GM23338 (cell line): ENCODE measurements at regions not wholly inside any gene's neighbourhood (a gene's known extent, or its start where the extent isn't known, plus 50 kb on each side); places are given as distances from the start of the nearest gene placed in this dataset.

Experiments used
- ATAC-seq: fragments of 200-7000 bp; cut with Tn5 transposase; 3 replicates; pipeline ENCODE4 v1.9.1; 2020
- DNase-seq: peaks from one replicate; pipeline ENCODE4 v3.0.0-alpha.2; 2015; ENCODE audit warnings: low spot score
- H2AFZ ChIP-seq: fragments of 200-600 bp; sonication (generic); 2 replicates; pipeline ENCODE4 v1.8.0; 2016; ENCODE audit warnings: antibody characterized with exemption, mild to moderate bottlenecking, moderate library complexity
- H3F3A ChIP-seq: fragments of 200-600 bp; sonication (generic); replicated peaks from 2 replicates; pipeline ENCODE4 v1.8.0; 2017; ENCODE audit warnings: antibody characterized with exemption, mixed run types, low read depth
- H3K27ac ChIP-seq: fragments of 200-600 bp; sonication (generic); 2 replicates; pipeline ENCODE4 v1.6.1; 2016; ENCODE audit warnings: low read depth
- H3K27me3 ChIP-seq: fragments of 200-600 bp; sonication (generic); 2 replicates; pipeline ENCODE4 v1.8.0; 2016; ENCODE audit warnings: mild to moderate bottlenecking, mixed run types, moderate library complexity; ENCODE audit not compliant: insufficient read depth
- H3K36me3 ChIP-seq: fragments of 200-600 bp; sonication (generic); 2 replicates; pipeline ENCODE4 v1.8.0; 2016; ENCODE audit warnings: mild to moderate bottlenecking; ENCODE audit not compliant: insufficient read depth
- H3K4me1 ChIP-seq: fragments of 200-600 bp; sonication (generic); 2 replicates; pipeline ENCODE4 v1.8.0; 2016; ENCODE audit warnings: mild to moderate bottlenecking, moderate library complexity; ENCODE audit not compliant: insufficient read depth
- H3K4me2 ChIP-seq: fragments of 200-600 bp; sonication (generic); 2 replicates; pipeline ENCODE4 v1.7.1; 2017; ENCODE audit warnings: mixed run types
- H3K4me3 ChIP-seq: fragments of 200-600 bp; sonication (generic); 2 replicates; pipeline ENCODE4 v1.6.1; 2016; ENCODE audit warnings: mixed run types
- H3K79me2 ChIP-seq: fragments of 200-600 bp; sonication (generic); replicated peaks from 2 replicates; pipeline ENCODE4 v1.8.0; 2017; ENCODE audit warnings: mild to moderate bottlenecking; ENCODE audit not compliant: insufficient read depth
- H3K9me2 ChIP-seq: fragments of 200-600 bp; sonication (generic); 2 replicates; pipeline ENCODE4 v1.8.0; 2017; ENCODE audit not compliant: insufficient read depth
- H4K20me1 ChIP-seq: fragments of 200-600 bp; sonication (generic); replicated peaks from 2 replicates; pipeline ENCODE4 v1.8.0; 2017; ENCODE audit warnings: mild to moderate bottlenecking; ENCODE audit not compliant: insufficient read depth
- H3K27ac Mint-ChIP-seq: 2 replicates; pipeline ENCODE4 v1.8.0; 2020; ENCODE audit warnings: inconsistent platforms, mild to moderate bottlenecking, moderate library complexity, mixed read lengths
- H3K27me3 Mint-ChIP-seq: 3 replicates; pipeline ENCODE4 v1.8.0; 2022; ENCODE audit warnings: low read depth, mild to moderate bottlenecking, moderate library complexity, mixed read lengths, inconsistent platforms; ENCODE audit not compliant: insufficient read depth, poor library complexity
- H3K36me3 Mint-ChIP-seq: 3 replicates; pipeline ENCODE4 v1.8.0; 2021; ENCODE audit warnings: low read depth, mild to moderate bottlenecking, inconsistent platforms, moderate library complexity, mixed read lengths
- H3K4me1 Mint-ChIP-seq: 3 replicates; pipeline ENCODE4 v1.8.0; 2020; ENCODE audit warnings: mild to moderate bottlenecking, inconsistent platforms, mixed read lengths
- H3K4me3 Mint-ChIP-seq: 3 replicates; pipeline ENCODE4 v1.8.0; 2021; ENCODE audit warnings: moderate library complexity, mild to moderate bottlenecking, inconsistent platforms, mixed read lengths
- H3K9me3 Mint-ChIP-seq: 3 replicates; pipeline ENCODE4 v1.8.0; 2020; ENCODE audit warnings: moderate library complexity, mild to moderate bottlenecking, inconsistent platforms, mixed read lengths
- CREB1 ChIP-seq: fragments of 250-450 bp; sonication (Bioruptor Pico); IDR thresholded peaks from 2 replicates; pipeline ENCODE4 v1.5.0; 2020; ENCODE audit warnings: low read depth, mild to moderate bottlenecking, moderate library complexity
- EZH2 ChIP-seq: fragments of 200-600 bp; sonication (generic); IDR thresholded peaks from one replicate; pipeline ENCODE4 v1.8.0; 2017; ENCODE audit warnings: antibody characterized with exemption, mild to moderate bottlenecking, low read depth; ENCODE audit not compliant: unreplicated experiment
- EZH2phosphoT487 ChIP-seq: fragments of 200-600 bp; sonication (generic); IDR thresholded peaks from one replicate; pipeline ENCODE4 v1.8.1; 2018; ENCODE audit warnings: antibody characterized with exemption; ENCODE audit not compliant: unreplicated experiment
- JUNB ChIP-seq: IDR thresholded peaks from one replicate; pipeline ENCODE4 v1.6.1; 2016; ENCODE audit warnings: antibody characterized with exemption; ENCODE audit not compliant: unreplicated experiment
- NANOG ChIP-seq: IDR thresholded peaks from 2 replicates; pipeline ENCODE4 v1.6.1; 2016; ENCODE audit warnings: antibody characterized with exemption, borderline replicate concordance
- POLR2AphosphoS5 ChIP-seq: IDR thresholded peaks from 2 replicates; pipeline ENCODE4 v1.6.1; 2016; ENCODE audit warnings: antibody characterized with exemption, low read depth
- STAT1 ChIP-seq: IDR thresholded peaks from one replicate; pipeline ENCODE4 v1.6.1; 2016; ENCODE audit warnings: antibody characterized with exemption; ENCODE audit not compliant: unreplicated experiment
- ZNF114 ChIP-seq: fragments of 250-450 bp; sonication (Bioruptor Pico); IDR thresholded peaks from 2 replicates; pipeline ENCODE4 v1.5.0; 2020; ENCODE audit warnings: mild to moderate bottlenecking, moderate library complexity
- ZNF331 ChIP-seq: fragments of 250-450 bp; sonication (Bioruptor Pico); IDR thresholded peaks from 2 replicates; pipeline ENCODE4 v1.5.0; 2020; ENCODE audit warnings: low read depth, mild to moderate bottlenecking, moderate library complexity
- TF ChIP-seq, protein P1 (sequence below): fragments of 250-450 bp; sonication (Bioruptor Pico); IDR thresholded peaks from 2 replicates; pipeline ENCODE4 v1.5.0; 2020; ENCODE audit warnings: mild to moderate bottlenecking, moderate library complexity
- TF ChIP-seq, protein P2 (sequence below), 2 experiments: fragments of 200-600 bp in 1 of 2; sonication (generic) in 1 of 2; conservative IDR thresholded peaks; 2 replicates each; pipeline versions ENCODE4 v1.5.1 to v1.6.1; 2016 to 2017; ENCODE audit warnings: antibody characterized with exemption in 2 of 2, low read depth in 2 of 2, mild to moderate bottlenecking in 2 of 2, moderate library complexity in 1 of 2
- TF ChIP-seq, protein P3 (sequence below): IDR thresholded peaks from one replicate; pipeline ENCODE4 v1.6.1; 2018; ENCODE audit warnings: antibody characterized with exemption; ENCODE audit not compliant: unreplicated experiment
- TF ChIP-seq, protein P4 (sequence below): IDR thresholded peaks from 2 replicates; pipeline ENCODE4 v1.6.1; 2016; ENCODE audit warnings: antibody characterized with exemption

DNA sequence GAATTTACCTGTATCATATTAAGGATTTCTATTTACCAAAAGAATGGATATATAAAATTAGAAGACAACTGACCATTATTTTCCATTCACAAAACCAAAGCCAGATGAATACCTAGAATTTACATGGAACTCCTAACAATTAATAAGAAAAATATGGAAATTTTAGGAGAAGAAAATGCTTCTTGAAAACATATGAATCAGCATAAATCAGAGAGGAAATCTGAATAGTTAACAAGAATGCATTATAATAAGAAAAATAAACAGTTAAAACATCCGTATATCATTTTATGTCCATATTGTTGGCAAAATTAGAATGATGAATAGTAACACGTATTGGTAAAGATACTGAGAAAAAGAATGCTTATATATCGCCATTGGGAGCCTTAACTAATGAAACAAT lies 505.5 kb downstream of the NEBL start:
- Mint-ChIP-seq H3K4me1 (no peaks in the 10 kb centered on the region), H3K4me3 (no peak overlapping the region), H3K27ac (no peak overlapping the region), H3K9me3 (no peaks in the 10 kb centered on the region), H3K27me3 (no peaks in the 10 kb centered on the region), H3K36me3 (no peaks in the 10 kb centered on the region)
- no peak for ATAC-seq
- Histone ChIP-seq H3K9me2 (no peaks in the 10 kb centered on the region), H3F3A (no peaks in the 10 kb centered on the region), H3K4me1 (no peaks in the 10 kb centered on the region), H3K4me2 (no peak overlapping the region), H4K20me1 (no peaks in the 10 kb centered on the region), H3K4me3 (no peak overlapping the region), H2AFZ (no peak overlapping the region), H3K79me2 (no peaks in the 10 kb centered on the region; the same call in 1 of the 2 replicates), H3K27me3 (no peaks in the 10 kb centered on the region), H3K27ac (no peak overlapping the region), H3K36me3 (no peaks in the 10 kb centered on the region)
- no peak for DNase-seq
- TF ChIP-seq CREB1 (CRISPR knock-in tag) (no peak), STAT1 (no peak), NANOG (no peak), ZNF331 (no peak), EZH2 (no peak), POLR2AphosphoS5 (no peak), ZNF114 (CRISPR knock-in tag) (no peak), JUNB (no peak), EZH2phosphoT487 (no peak)
- TF ChIP-seq, protein P1, sequence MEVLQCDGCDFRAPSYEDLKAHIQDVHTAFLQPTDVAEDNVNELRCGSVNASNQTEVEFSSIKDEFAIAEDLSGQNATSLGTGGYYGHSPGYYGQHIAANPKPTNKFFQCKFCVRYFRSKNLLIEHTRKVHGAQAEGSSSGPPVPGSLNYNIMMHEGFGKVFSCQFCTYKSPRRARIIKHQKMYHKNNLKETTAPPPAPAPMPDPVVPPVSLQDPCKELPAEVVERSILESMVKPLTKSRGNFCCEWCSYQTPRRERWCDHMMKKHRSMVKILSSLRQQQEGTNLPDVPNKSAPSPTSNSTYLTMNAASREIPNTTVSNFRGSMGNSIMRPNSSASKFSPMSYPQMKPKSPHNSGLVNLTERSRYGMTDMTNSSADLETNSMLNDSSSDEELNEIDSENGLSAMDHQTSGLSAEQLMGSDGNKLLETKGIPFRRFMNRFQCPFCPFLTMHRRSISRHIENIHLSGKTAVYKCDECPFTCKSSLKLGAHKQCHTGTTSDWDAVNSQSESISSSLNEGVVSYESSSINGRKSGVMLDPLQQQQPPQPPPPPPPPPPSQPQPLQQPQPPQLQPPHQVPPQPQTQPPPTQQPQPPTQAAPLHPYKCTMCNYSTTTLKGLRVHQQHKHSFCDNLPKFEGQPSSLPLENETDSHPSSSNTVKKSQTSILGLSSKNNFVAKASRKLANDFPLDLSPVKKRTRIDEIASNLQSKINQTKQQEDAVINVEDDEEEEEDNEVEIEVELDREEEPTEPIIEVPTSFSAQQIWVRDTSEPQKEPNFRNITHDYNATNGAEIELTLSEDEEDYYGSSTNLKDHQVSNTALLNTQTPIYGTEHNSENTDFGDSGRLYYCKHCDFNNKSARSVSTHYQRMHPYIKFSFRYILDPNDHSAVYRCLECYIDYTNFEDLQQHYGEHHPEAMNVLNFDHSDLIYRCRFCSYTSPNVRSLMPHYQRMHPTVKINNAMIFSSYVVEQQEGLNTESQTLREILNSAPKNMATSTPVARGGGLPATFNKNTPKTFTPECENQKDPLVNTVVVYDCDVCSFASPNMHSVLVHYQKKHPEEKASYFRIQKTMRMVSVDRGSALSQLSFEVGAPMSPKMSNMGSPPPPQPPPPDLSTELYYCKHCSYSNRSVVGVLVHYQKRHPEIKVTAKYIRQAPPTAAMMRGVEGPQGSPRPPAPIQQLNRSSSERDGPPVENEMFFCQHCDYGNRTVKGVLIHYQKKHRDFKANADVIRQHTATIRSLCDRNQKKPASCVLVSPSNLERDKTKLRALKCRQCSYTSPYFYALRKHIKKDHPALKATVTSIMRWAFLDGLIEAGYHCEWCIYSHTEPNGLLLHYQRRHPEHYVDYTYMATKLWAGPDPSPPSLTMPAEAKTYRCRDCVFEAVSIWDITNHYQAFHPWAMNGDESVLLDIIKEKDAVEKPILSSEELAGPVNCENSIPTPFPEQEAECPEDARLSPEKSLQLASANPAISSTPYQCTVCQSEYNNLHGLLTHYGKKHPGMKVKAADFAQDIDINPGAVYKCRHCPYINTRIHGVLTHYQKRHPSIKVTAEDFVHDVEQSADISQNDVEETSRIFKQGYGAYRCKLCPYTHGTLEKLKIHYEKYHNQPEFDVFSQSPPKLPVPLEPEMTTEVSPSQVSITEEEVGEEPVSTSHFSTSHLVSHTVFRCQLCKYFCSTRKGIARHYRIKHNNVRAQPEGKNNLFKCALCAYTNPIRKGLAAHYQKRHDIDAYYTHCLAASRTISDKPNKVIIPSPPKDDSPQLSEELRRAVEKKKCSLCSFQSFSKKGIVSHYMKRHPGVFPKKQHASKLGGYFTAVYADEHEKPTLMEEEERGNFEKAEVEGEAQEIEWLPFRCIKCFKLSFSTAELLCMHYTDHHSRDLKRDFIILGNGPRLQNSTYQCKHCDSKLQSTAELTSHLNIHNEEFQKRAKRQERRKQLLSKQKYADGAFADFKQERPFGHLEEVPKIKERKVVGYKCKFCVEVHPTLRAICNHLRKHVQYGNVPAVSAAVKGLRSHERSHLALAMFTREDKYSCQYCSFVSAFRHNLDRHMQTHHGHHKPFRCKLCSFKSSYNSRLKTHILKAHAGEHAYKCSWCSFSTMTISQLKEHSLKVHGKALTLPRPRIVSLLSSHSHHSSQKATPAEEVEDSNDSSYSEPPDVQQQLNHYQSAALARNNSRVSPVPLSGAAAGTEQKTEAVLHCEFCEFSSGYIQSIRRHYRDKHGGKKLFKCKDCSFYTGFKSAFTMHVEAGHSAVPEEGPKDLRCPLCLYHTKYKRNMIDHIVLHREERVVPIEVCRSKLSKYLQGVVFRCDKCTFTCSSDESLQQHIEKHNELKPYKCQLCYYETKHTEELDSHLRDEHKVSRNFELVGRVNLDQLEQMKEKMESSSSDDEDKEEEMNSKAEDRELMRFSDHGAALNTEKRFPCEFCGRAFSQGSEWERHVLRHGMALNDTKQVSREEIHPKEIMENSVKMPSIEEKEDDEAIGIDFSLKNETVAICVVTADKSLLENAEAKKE (CRISPR knock-in tag): no peak
- TF ChIP-seq, protein P2, sequence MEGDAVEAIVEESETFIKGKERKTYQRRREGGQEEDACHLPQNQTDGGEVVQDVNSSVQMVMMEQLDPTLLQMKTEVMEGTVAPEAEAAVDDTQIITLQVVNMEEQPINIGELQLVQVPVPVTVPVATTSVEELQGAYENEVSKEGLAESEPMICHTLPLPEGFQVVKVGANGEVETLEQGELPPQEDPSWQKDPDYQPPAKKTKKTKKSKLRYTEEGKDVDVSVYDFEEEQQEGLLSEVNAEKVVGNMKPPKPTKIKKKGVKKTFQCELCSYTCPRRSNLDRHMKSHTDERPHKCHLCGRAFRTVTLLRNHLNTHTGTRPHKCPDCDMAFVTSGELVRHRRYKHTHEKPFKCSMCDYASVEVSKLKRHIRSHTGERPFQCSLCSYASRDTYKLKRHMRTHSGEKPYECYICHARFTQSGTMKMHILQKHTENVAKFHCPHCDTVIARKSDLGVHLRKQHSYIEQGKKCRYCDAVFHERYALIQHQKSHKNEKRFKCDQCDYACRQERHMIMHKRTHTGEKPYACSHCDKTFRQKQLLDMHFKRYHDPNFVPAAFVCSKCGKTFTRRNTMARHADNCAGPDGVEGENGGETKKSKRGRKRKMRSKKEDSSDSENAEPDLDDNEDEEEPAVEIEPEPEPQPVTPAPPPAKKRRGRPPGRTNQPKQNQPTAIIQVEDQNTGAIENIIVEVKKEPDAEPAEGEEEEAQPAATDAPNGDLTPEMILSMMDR (conservative IDR thresholded peaks at IDR 0.05; ENCODE audit: low read depth in 2 of 2): no peak
- TF ChIP-seq, protein P3, sequence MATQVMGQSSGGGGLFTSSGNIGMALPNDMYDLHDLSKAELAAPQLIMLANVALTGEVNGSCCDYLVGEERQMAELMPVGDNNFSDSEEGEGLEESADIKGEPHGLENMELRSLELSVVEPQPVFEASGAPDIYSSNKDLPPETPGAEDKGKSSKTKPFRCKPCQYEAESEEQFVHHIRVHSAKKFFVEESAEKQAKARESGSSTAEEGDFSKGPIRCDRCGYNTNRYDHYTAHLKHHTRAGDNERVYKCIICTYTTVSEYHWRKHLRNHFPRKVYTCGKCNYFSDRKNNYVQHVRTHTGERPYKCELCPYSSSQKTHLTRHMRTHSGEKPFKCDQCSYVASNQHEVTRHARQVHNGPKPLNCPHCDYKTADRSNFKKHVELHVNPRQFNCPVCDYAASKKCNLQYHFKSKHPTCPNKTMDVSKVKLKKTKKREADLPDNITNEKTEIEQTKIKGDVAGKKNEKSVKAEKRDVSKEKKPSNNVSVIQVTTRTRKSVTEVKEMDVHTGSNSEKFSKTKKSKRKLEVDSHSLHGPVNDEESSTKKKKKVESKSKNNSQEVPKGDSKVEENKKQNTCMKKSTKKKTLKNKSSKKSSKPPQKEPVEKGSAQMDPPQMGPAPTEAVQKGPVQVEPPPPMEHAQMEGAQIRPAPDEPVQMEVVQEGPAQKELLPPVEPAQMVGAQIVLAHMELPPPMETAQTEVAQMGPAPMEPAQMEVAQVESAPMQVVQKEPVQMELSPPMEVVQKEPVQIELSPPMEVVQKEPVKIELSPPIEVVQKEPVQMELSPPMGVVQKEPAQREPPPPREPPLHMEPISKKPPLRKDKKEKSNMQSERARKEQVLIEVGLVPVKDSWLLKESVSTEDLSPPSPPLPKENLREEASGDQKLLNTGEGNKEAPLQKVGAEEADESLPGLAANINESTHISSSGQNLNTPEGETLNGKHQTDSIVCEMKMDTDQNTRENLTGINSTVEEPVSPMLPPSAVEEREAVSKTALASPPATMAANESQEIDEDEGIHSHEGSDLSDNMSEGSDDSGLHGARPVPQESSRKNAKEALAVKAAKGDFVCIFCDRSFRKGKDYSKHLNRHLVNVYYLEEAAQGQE: no peak
- TF ChIP-seq, protein P4, sequence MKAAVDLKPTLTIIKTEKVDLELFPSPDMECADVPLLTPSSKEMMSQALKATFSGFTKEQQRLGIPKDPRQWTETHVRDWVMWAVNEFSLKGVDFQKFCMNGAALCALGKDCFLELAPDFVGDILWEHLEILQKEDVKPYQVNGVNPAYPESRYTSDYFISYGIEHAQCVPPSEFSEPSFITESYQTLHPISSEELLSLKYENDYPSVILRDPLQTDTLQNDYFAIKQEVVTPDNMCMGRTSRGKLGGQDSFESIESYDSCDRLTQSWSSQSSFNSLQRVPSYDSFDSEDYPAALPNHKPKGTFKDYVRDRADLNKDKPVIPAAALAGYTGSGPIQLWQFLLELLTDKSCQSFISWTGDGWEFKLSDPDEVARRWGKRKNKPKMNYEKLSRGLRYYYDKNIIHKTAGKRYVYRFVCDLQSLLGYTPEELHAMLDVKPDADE: no peak
